Gastroesophageal sphincter (tissue), 3 donors: ENCODE measurements at regions not wholly inside any gene's neighbourhood (a gene's known extent, or its start where the extent isn't known, plus 50 kb on each side); places are given as distances from the start of the nearest gene placed in this dataset.

Experiments used
- CTCF ChIP-seq, 4 experiments: fragments of 200-600 bp in 2 of 4; fragments of 450-650 bp in 2 of 4; sonication (generic) in 1 of 4; IDR thresholded peaks; one replicate each; pipeline ENCODE4 v1.5.1; 2017 to 2019; ENCODE audit warnings: antibody characterized with exemption in 4 of 4, mild to moderate bottlenecking in 2 of 4, moderate library complexity in 2 of 4
- EP300 ChIP-seq: sonication (generic); formaldehyde crosslinking; IDR thresholded peaks from one replicate; pipeline ENCODE4 v1.6.1; 2017; ENCODE audit warnings: antibody characterized with exemption, mild to moderate bottlenecking
- POLR2A ChIP-seq, 2 donors: fragments of 450-650 bp; IDR thresholded peaks; one replicate each; pipeline ENCODE4 v1.6.1; 2017; ENCODE audit warnings: antibody characterized with exemption in 2 of 2, mild to moderate bottlenecking in 2 of 2, moderate library complexity in 1 of 2
- POLR2AphosphoS5 ChIP-seq: sonication (generic); formaldehyde crosslinking; IDR thresholded peaks from one replicate; pipeline ENCODE4 v1.6.1; 2017; ENCODE audit warnings: antibody characterized with exemption

GRCh38 chr17:77273397-77274085 is 132.8 kb downstream of the SEC14L1 start:
- TF ChIP-seq CTCF (IDR thresholded peaks at IDR 0.05) (no peak), EP300 (no peak), POLR2AphosphoS5 (no peak), POLR2A (IDR thresholded peaks at IDR 0.05) (no peak)
